HG03103 (cell line): ENCODE measurements at regions not wholly inside any gene's neighbourhood (a gene's known extent, or its start where the extent isn't known, plus 50 kb on each side); places are given as distances from the start of the nearest gene placed in this dataset.

Experiments used
- ATAC-seq: cut with Tn5 transposase; IDR thresholded peaks from one replicate; pipeline ENCODE4 v1.9.1; 2021; ENCODE audit warnings: low read depth; ENCODE audit not compliant: unreplicated experiment

GRCh38 chr3:27059489-27059888, 309.7 kb downstream of the NEK10 start:
- no peak for ATAC-seq
